ENCODE measurements at regions not wholly inside any gene's neighbourhood (a gene's known extent, or its start where the extent isn't known, plus 50 kb on each side); places are given as distances from the start of the nearest gene placed in this dataset.

DNA sequence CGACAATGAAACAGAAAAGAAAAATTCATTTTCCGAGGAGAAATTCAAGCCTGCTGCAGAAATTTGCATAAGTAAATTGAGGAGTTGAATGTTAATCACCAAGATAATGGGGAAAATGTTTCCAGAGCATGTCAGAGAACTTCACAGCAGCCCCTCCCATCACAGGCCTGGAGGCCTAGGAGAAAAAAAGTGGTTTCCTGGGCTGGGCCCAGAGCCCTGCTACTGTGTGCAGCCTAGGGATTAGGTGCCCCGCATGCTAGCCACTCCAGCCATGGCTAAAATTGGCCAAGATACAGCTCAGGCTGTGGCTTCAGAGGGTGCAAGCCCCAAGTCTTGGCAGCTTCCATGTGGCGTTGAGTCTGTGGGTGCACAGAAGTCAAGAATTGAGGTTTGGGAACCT lies 82.7 kb upstream of the EFNA5 start:
- TF ChIP-seq, protein P1, sequence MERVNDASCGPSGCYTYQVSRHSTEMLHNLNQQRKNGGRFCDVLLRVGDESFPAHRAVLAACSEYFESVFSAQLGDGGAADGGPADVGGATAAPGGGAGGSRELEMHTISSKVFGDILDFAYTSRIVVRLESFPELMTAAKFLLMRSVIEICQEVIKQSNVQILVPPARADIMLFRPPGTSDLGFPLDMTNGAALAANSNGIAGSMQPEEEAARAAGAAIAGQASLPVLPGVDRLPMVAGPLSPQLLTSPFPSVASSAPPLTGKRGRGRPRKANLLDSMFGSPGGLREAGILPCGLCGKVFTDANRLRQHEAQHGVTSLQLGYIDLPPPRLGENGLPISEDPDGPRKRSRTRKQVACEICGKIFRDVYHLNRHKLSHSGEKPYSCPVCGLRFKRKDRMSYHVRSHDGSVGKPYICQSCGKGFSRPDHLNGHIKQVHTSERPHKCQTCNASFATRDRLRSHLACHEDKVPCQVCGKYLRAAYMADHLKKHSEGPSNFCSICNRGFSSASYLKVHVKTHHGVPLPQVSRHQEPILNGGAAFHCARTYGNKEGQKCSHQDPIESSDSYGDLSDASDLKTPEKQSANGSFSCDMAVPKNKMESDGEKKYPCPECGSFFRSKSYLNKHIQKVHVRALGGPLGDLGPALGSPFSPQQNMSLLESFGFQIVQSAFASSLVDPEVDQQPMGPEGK (CRISPR knock-in tag; IDR thresholded peaks at IDR 0.05; ENCODE audit: borderline replicate concordance), result no peak
- no peak for TF ChIP-seq ZFP3 (CRISPR knock-in tag; IDR thresholded peaks at IDR 0.05)
- TF ChIP-seq ZNF8 (CRISPR knock-in tag; IDR thresholded peaks at IDR 0.05), result no peak
- TF ChIP-seq ZFP30 (CRISPR knock-in tag; IDR thresholded peaks at IDR 0.05), result no peak
- TF ChIP-seq BACH2 (CRISPR knock-in tag; IDR thresholded peaks at IDR 0.05; ENCODE audit: borderline replicate concordance), result no peak
- no peak for TF ChIP-seq TOX (CRISPR knock-in tag; IDR thresholded peaks at IDR 0.05; ENCODE audit: borderline replicate concordance)
- no peak for TF ChIP-seq RARB (CRISPR knock-in tag; IDR thresholded peaks at IDR 0.05)
- TF ChIP-seq GLIS3 (CRISPR knock-in tag; IDR thresholded peaks at IDR 0.05), result no peak
- TF ChIP-seq, protein P2, sequence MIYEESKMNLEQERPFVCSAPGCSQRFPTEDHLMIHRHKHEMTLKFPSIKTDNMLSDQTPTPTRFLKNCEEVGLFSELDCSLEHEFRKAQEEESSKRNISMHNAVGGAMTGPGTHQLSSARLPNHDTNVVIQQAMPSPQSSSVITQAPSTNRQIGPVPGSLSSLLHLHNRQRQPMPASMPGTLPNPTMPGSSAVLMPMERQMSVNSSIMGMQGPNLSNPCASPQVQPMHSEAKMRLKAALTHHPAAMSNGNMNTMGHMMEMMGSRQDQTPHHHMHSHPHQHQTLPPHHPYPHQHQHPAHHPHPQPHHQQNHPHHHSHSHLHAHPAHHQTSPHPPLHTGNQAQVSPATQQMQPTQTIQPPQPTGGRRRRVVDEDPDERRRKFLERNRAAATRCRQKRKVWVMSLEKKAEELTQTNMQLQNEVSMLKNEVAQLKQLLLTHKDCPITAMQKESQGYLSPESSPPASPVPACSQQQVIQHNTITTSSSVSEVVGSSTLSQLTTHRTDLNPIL (CRISPR knock-in tag; IDR thresholded peaks at IDR 0.05; ENCODE audit: low read depth), result no peak
- no peak for TF ChIP-seq ZC3H10 (CRISPR knock-in tag; IDR thresholded peaks at IDR 0.05)
- TF ChIP-seq, protein P3, sequence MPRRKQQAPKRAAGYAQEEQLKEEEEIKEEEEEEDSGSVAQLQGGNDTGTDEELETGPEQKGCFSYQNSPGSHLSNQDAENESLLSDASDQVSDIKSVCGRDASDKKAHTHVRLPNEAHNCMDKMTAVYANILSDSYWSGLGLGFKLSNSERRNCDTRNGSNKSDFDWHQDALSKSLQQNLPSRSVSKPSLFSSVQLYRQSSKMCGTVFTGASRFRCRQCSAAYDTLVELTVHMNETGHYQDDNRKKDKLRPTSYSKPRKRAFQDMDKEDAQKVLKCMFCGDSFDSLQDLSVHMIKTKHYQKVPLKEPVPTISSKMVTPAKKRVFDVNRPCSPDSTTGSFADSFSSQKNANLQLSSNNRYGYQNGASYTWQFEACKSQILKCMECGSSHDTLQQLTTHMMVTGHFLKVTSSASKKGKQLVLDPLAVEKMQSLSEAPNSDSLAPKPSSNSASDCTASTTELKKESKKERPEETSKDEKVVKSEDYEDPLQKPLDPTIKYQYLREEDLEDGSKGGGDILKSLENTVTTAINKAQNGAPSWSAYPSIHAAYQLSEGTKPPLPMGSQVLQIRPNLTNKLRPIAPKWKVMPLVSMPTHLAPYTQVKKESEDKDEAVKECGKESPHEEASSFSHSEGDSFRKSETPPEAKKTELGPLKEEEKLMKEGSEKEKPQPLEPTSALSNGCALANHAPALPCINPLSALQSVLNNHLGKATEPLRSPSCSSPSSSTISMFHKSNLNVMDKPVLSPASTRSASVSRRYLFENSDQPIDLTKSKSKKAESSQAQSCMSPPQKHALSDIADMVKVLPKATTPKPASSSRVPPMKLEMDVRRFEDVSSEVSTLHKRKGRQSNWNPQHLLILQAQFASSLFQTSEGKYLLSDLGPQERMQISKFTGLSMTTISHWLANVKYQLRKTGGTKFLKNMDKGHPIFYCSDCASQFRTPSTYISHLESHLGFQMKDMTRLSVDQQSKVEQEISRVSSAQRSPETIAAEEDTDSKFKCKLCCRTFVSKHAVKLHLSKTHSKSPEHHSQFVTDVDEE (CRISPR knock-in tag; IDR thresholded peaks at IDR 0.05), result no peak
- TF ChIP-seq ESRRG (CRISPR knock-in tag; IDR thresholded peaks at IDR 0.05), result no peak
